NT2/D1 (cell line): ENCODE measurements at regions not wholly inside any gene's neighbourhood (a gene's known extent, or its start where the extent isn't known, plus 50 kb on each side); places are given as distances from the start of the nearest gene placed in this dataset.

ENCODE experiments used
- DNase-seq: peaks from one replicate; pipeline ENCODE4 v3.0.0-alpha.2; 2011; ENCODE audit warnings: low read depth, low spot score
- H3K27me3 ChIP-seq: 2 replicates; pipeline ENCODE4 v1.6.0; 2011; ENCODE audit warnings: mild to moderate bottlenecking; ENCODE audit not compliant: insufficient read length, insufficient read depth
- H3K36me3 ChIP-seq: 2 replicates; pipeline ENCODE4 v1.6.1; 2011; ENCODE audit warnings: mild to moderate bottlenecking, low read length, mixed read lengths; ENCODE audit not compliant: insufficient read depth, insufficient read length
- H3K4me1 ChIP-seq: 2 replicates; pipeline ENCODE4 v1.5.1; 2011; ENCODE audit not compliant: insufficient read depth, insufficient read length
- H3K4me3 ChIP-seq: 2 replicates; pipeline ENCODE4 v1.5.1; 2011; ENCODE audit warnings: low read depth; ENCODE audit not compliant: insufficient read length
- H3K9ac ChIP-seq: 2 replicates; pipeline ENCODE4 v1.6.0; 2011; ENCODE audit warnings: low read depth; ENCODE audit not compliant: insufficient read length
- H3K9me3 ChIP-seq: 2 replicates; pipeline ENCODE4 v1.5.1; 2011; ENCODE audit warnings: mild to moderate bottlenecking, low read length; ENCODE audit not compliant: insufficient read depth
- SUZ12 ChIP-seq: IDR thresholded peaks from 2 replicates; pipeline ENCODE4 v1.6.1; 2011; ENCODE audit not compliant: insufficient read length, insufficient read depth; ENCODE audit errors: extremely low read depth
- YY1 ChIP-seq: IDR thresholded peaks from 2 replicates; pipeline ENCODE4 v1.6.1; 2011; ENCODE audit not compliant: insufficient read length, insufficient read depth
- ZNF274 ChIP-seq: IDR thresholded peaks from 2 replicates; pipeline ENCODE4 v1.6.1; 2011; ENCODE audit warnings: mild to moderate bottlenecking, low read depth, low read length

- no peaks in the 10 kb centered on the region for H3K27me3 ChIP-seq
- H3K9me3 ChIP-seq = no peaks in the 10 kb centered on the region
- TF ChIP-seq YY1 (no peak), SUZ12 (no peak), ZNF274 (no peak)
- H3K4me3 ChIP-seq = no peak overlapping the region
- H3K36me3 ChIP-seq = no peaks in the 10 kb centered on the region
- DNase-seq = no peak
- no peak overlapping the region for H3K9ac ChIP-seq
- no peaks in the 10 kb centered on the region for H3K4me1 ChIP-seq
Measured at GRCh38 chr3:166472015-166472414, 634.8 kb upstream of the BCHE start.

- Histone ChIP-seq H3K27me3 (no peaks in the 10 kb centered on the region), H3K36me3 (no peaks in the 10 kb centered on the region), H3K4me3 (no peak overlapping the region), H3K9me3 (no peaks in the 10 kb centered on the region), H3K9ac (no peak overlapping the region), H3K4me1 (no peaks in the 10 kb centered on the region)
- TF ChIP-seq SUZ12 = no peak
- no peak for TF ChIP-seq YY1
- no peak for TF ChIP-seq ZNF274
- no peak for DNase-seq
Measured at GRCh38 chr3:166471074-166471767, 634.0 kb upstream of the BCHE start.

- TF ChIP-seq ZNF274 (no peak), SUZ12 (no peak), YY1 (no peak)
- no peak for DNase-seq
- H3K27me3 ChIP-seq = no peaks in the 10 kb centered on the region
- no peaks in the 10 kb centered on the region for H3K4me1 ChIP-seq
- no peaks in the 10 kb centered on the region for H3K36me3 ChIP-seq
- H3K9me3 ChIP-seq = no peaks in the 10 kb centered on the region
- no peak overlapping the region for H3K4me3 ChIP-seq
- H3K9ac ChIP-seq = no peak overlapping the region
Measured at GRCh38 chr3:166462891-166463470, 625.8 kb upstream of the BCHE start.

GRCh38 chr3:166461626-166462025 is 624.4 kb upstream of the BCHE start:
- no peaks in the 10 kb centered on the region for H3K9me3 ChIP-seq
- no peak overlapping the region for H3K9ac ChIP-seq
- TF ChIP-seq ZNF274 = no peak
- no peak for TF ChIP-seq SUZ12
- TF ChIP-seq YY1 = no peak
- H3K27me3 ChIP-seq = no peaks in the 10 kb centered on the region
- H3K4me1 ChIP-seq = no peaks in the 10 kb centered on the region
- no peak overlapping the region for H3K4me3 ChIP-seq
- no peak for DNase-seq
- H3K36me3 ChIP-seq = no peaks in the 10 kb centered on the region

- H3K9me3 ChIP-seq = no peaks in the 10 kb centered on the region
- no peaks in the 10 kb centered on the region for H3K4me1 ChIP-seq
- TF ChIP-seq ZNF274 = no peak
- no peak overlapping the region for H3K4me3 ChIP-seq
- H3K27me3 ChIP-seq = no peaks in the 10 kb centered on the region
- H3K36me3 ChIP-seq = no peaks in the 10 kb centered on the region
- no peak overlapping the region for H3K9ac ChIP-seq
- no peak for DNase-seq
Measured at GRCh38 chr3:166457382-166457781, 620.2 kb upstream of the BCHE start.

GRCh38 chr3:166456286-166456685 is 619.1 kb upstream of the BCHE start:
- Histone ChIP-seq H3K9me3 (no peaks in the 10 kb centered on the region), H3K36me3 (no peaks in the 10 kb centered on the region), H3K4me1 (no peaks in the 10 kb centered on the region), H3K4me3 (no peak overlapping the region), H3K27me3 (no peaks in the 10 kb centered on the region), H3K9ac (no peak overlapping the region)
- no peak for DNase-seq
- TF ChIP-seq YY1 = no peak

- Histone ChIP-seq H3K9ac (no peak overlapping the region), H3K36me3 (no peaks in the 10 kb centered on the region), H3K9me3 (no peaks in the 10 kb centered on the region), H3K27me3 (no peaks in the 10 kb centered on the region), H3K4me1 (no peaks in the 10 kb centered on the region), H3K4me3 (no peak overlapping the region)
- no peak for DNase-seq
- TF ChIP-seq YY1 (no peak), SUZ12 (no peak)
Measured at GRCh38 chr3:166455744-166456143, 618.5 kb upstream of the BCHE start.

GRCh38 chr3:166453478-166453877 is 616.3 kb upstream of the BCHE start:
- Histone ChIP-seq H3K4me3 (no peak overlapping the region), H3K36me3 (no peaks in the 10 kb centered on the region), H3K9me3 (no peaks in the 10 kb centered on the region), H3K4me1 (no peaks in the 10 kb centered on the region), H3K27me3 (no peaks in the 10 kb centered on the region), H3K9ac (no peak overlapping the region)
- TF ChIP-seq ZNF274 (no peak), YY1 (no peak), SUZ12 (no peak)
- no peak for DNase-seq
